ENCODE measurements at regions not wholly inside any gene's neighbourhood (a gene's known extent, or its start where the extent isn't known, plus 50 kb on each side); places are given as distances from the start of the nearest gene placed in this dataset.

DNA sequence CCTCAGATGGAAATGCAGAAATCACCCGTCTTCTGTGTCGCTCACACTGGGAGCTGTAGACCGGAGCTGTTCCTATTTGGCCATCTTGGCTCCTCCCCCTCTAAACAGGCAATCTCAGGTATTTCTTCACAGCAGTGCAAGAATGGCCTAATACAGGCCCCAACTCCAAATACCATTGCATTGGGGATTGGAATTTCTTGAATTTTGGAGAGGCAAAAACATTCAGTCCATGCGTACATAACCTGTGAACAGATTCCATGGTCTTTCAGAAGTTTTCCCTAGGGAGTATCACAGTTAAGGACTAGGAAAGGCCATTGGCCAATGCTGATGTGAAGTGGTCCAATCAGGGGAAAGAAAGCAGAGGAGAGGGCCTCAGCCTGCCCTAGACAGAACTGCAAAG is 128.2 kb upstream of the NOCT start:
- H3K36me3 ChIP-seq (ENCODE audit: control insufficient read depth, insufficient read depth, low read length): no peaks in the 10 kb centered on the region
- TF ChIP-seq, protein P1, sequence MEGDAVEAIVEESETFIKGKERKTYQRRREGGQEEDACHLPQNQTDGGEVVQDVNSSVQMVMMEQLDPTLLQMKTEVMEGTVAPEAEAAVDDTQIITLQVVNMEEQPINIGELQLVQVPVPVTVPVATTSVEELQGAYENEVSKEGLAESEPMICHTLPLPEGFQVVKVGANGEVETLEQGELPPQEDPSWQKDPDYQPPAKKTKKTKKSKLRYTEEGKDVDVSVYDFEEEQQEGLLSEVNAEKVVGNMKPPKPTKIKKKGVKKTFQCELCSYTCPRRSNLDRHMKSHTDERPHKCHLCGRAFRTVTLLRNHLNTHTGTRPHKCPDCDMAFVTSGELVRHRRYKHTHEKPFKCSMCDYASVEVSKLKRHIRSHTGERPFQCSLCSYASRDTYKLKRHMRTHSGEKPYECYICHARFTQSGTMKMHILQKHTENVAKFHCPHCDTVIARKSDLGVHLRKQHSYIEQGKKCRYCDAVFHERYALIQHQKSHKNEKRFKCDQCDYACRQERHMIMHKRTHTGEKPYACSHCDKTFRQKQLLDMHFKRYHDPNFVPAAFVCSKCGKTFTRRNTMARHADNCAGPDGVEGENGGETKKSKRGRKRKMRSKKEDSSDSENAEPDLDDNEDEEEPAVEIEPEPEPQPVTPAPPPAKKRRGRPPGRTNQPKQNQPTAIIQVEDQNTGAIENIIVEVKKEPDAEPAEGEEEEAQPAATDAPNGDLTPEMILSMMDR (IDR thresholded peaks at IDR 0.05; ENCODE audit: insufficient read depth, low read length, poor library complexity, severe bottlenecking): no peak
- no peak for DNase-seq (ENCODE audit: low read depth)
- H3K27me3 ChIP-seq (ENCODE audit: control insufficient read depth, insufficient read depth, low read length): no peaks in the 10 kb centered on the region
- H3K4me3 ChIP-seq (ENCODE audit: low read depth, low read length): no peak overlapping the region

DNA sequence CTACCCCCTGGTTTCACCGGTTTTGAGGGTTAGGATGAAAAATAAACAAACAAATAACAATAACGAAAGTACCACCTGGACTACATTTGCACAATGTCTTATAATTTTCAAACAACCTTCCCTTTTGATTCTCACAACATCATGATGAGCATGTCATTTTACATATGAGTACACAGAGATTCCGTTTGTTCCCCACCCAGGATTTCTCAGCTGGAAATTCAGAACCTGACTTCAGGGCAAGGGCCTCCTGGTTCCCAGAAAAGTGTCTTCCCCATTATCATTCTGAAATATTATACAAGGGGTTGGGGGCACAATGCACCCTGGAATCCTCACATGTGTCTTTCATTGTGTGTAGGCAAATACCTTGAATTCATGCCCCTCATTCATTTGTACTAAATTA is 135.8 kb upstream of the NOCT start:
- H3K36me3 ChIP-seq (ENCODE audit: control insufficient read depth, insufficient read depth, low read length): no peaks in the 10 kb centered on the region
- TF ChIP-seq, protein P1 (IDR thresholded peaks at IDR 0.05; ENCODE audit: insufficient read depth, low read length, poor library complexity, severe bottlenecking): no peak
- H3K4me3 ChIP-seq (ENCODE audit: low read depth, low read length): no peak overlapping the region
- no peak for DNase-seq (ENCODE audit: low read depth)
- no peaks in the 10 kb centered on the region for H3K27me3 ChIP-seq (ENCODE audit: control insufficient read depth, insufficient read depth, low read length)

DNA sequence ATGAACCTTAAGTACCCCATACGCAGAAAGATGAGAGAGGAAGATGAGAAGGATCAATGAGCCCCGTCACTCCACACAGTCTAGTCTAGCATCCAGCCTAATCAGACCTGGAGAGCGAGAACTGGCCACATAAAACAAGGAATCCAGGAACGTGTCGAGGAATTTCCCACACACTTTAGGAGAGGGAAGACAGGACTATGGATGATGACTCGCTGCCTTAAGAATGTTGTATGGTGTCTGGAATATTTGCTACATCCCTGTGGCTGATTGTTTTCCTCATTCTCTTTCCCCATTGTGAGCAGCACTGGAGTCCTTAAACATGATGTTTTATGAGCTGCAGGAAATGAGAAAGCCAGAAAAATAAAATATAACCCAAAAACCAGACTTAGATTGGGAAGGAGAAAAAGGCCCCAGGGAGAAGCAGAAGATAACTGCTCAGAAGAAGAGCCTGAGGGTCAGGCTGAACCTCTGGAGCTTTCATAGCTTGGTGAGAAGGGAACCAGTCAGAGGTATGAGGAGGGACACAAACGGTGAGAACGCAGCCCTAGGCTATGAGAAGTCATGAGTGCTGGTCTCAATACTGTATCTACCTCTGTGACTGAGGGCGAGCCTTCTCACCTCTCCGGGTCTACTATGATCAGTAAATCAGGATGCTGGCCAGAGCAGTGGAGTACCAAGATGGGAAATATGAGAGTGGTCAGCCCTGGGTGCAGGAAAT is 139.5 kb upstream of the NOCT start:
- H3K4me3 ChIP-seq (ENCODE audit: low read depth, low read length): no peak overlapping the region
- no peaks in the 10 kb centered on the region for H3K36me3 ChIP-seq (ENCODE audit: control insufficient read depth, insufficient read depth, low read length)
- peak; percentile 88 for DNase-seq (ENCODE audit: low read depth)
- TF ChIP-seq, protein P1 (IDR thresholded peaks at IDR 0.05; ENCODE audit: insufficient read depth, low read length, poor library complexity, severe bottlenecking): no peak
- H3K27me3 ChIP-seq (ENCODE audit: control insufficient read depth, insufficient read depth, low read length): no peaks in the 10 kb centered on the region

DNA sequence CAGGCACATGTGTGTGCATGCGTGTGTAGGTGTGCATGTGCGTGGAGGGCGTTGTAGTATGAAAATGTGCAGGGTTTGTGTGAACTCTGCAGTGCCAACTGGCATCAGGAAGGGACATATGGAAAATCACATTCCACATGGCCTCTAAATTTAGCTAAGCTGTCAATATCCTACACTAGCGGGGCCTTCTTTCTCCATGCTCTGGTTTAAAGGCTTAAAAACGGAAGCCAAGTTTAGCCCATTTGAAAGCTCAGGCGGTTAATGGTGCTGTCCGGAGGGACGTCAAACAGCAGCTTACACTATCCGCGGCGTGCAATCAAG is 144.1 kb upstream of the NOCT start:
- no peak for DNase-seq (ENCODE audit: low read depth)
- TF ChIP-seq, protein P1 (IDR thresholded peaks at IDR 0.05; ENCODE audit: insufficient read depth, low read length, poor library complexity, severe bottlenecking): no peak
- no peaks in the 10 kb centered on the region for H3K27me3 ChIP-seq (ENCODE audit: control insufficient read depth, insufficient read depth, low read length)
- H3K4me3 ChIP-seq (ENCODE audit: low read depth, low read length): no peak overlapping the region
- H3K36me3 ChIP-seq (ENCODE audit: control insufficient read depth, insufficient read depth, low read length): no peaks in the 10 kb centered on the region

DNA sequence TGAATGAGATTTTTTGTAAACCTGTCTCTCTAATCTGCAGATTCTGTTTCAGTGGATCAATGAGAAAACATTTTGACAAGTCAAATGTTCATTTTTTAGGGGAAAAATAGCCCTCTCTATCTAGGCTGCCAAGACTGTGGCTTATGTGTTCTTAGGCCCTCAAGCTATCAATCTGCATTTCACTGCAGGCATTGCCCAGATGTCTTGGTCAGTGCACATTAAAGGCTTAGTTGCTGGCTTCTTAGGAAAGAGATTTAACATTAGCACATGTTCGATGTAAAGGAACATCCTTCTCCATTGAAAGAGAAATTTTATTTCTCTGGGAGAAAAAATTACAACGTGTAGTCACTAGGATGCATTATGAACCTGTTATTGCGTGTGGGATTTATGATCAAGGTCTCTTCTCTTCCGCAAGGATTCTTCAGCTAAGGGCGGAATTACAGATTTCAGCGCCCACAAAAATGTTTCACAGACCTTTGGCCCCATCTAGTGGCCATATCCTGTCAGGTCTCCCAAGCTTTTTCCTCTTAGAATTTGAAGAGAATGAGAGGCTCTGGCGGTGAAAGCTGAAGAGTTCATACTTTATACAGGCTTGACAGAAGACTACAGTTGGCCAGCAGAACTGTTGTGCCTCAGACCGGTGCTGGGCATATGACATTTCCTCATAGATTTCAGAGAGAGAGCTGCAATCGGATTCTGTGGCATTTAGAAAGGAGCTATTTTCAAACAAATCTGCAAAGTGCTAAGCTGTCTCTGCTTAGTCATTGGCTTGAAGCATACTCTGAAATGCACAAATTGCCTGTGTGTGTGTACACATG is 144.6 kb upstream of the NOCT start:
- H3K36me3 ChIP-seq (ENCODE audit: control insufficient read depth, insufficient read depth, low read length): no peaks in the 10 kb centered on the region
- DNase-seq (ENCODE audit: low read depth): no peak
- H3K4me3 ChIP-seq (ENCODE audit: low read depth, low read length): no peak overlapping the region
- no peaks in the 10 kb centered on the region for H3K27me3 ChIP-seq (ENCODE audit: control insufficient read depth, insufficient read depth, low read length)
- TF ChIP-seq, protein P1 (IDR thresholded peaks at IDR 0.05; ENCODE audit: insufficient read depth, low read length, poor library complexity, severe bottlenecking): peak; percentile 71
